ENCODE measurements at regions not wholly inside any gene's neighbourhood (a gene's known extent, or its start where the extent isn't known, plus 50 kb on each side); places are given as distances from the start of the nearest gene placed in this dataset.
"Not testable (repeated sequence)": the region's sequence is repeated elsewhere in the genome, so short reads cannot be mapped to it uniquely, and the experiment has no call there.

DNA sequence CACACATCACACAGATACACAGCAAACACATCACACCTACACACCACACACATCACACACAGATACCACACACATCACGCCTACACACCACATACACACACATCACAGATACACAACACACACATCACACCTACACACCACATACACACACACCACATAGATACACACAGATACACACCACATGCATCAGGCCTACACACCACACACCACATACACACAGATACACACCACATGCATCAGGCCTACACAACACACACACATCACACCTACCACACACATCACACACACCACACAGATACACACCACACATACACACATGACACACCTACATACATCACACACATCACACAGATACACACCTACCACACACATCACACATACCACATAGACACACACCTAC, 158.8 kb downstream of the NDUFA10 start:
- H3K27me3 ChIP-seq: no peaks in the 10 kb centered on the region
- H3K27ac ChIP-seq: no peak overlapping the region
- H3K4me3 ChIP-seq: no peak overlapping the region
- H3K4me1 ChIP-seq: no peaks in the 10 kb centered on the region
- no peak for DNase-seq (ENCODE audit: low spot score in 2 of 2)
- no peaks in the 10 kb centered on the region for H3K36me3 ChIP-seq
- TF ChIP-seq EP300 (IDR thresholded peaks at IDR 0.05): no peak
- no peak for TF ChIP-seq CTCF (IDR thresholded peaks at IDR 0.05)
- TF ChIP-seq POLR2A (IDR thresholded peaks at IDR 0.05): no peak
- WGBS, 2 donors: 94% methylated on average over 1 of the region's 1 CpG
- no peaks in the 10 kb centered on the region for H3K9me3 ChIP-seq

GRCh38 chr2:239865856-239866255, 159.3 kb downstream of the NDUFA10 start:
- DNase-seq (ENCODE audit: low spot score in 2 of 2); H3K36me3 ChIP-seq; H3K4me1 ChIP-seq; H3K27ac ChIP-seq; H3K9me3 ChIP-seq; H3K27me3 ChIP-seq; H3K4me3 ChIP-seq: not testable (repeated sequence)
- WGBS, 2 donors: 93 to 94% methylated on average over 5 of the region's 5 CpGs

GRCh38 chr2:239865059-239865639, 160.0 kb downstream of the NDUFA10 start:
- H3K9me3 ChIP-seq: no peaks in the 10 kb centered on the region
- no peaks in the 10 kb centered on the region for H3K36me3 ChIP-seq
- H3K4me3 ChIP-seq: no peak overlapping the region
- 94% methylated on average over 39 to 42 of the region's 42 CpGs for WGBS, 2 donors
- H3K27ac ChIP-seq: no peak overlapping the region
- no peaks in the 10 kb centered on the region for H3K4me1 ChIP-seq
- DNase-seq (ENCODE audit: low spot score in 2 of 2): no peak
- no peaks in the 10 kb centered on the region for H3K27me3 ChIP-seq
- TF ChIP-seq CTCF (IDR thresholded peaks at IDR 0.05): no peak
- no peak for TF ChIP-seq POLR2A (IDR thresholded peaks at IDR 0.05)
- TF ChIP-seq EP300 (IDR thresholded peaks at IDR 0.05): no peak

DNA sequence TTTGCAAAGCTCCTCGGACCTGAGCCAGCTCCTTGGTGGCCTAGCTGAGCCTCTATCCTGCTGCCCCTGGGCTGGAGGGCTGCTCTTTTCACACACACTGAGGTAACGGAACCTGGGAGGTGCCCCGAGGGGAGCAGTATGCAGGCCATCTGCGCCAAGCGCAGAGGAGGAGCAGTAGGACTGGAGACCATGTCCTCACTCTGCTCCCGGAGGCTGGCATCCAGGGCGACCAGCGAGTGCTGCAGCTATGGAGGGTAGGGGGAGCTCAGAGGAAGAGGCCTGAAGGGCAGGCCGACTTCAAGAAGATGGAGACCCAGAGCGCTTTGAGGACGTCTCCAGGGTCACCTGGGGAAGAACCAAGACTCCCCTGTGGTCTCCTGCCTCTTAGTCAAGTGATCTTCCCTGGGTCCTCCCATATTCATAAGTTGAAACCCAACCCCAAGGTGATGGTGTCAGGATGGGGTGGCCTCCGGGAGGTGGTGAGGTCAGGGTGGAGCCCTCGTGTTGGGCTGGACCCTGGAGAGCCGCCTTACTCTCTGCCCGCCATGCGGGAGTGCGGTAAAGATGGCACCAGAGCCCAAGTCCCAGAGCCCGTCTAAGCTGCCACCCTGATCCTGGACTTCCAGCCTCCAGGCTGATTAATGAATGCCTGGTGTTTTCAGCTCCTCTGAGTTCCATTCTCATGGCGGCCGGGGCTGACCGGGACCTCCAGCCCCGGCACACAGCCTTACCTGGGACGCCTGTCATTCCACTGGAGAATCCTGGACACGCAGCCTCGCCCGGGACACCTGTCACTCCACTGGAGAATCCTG, 160.7 kb downstream of the NDUFA10 start:
- Histone ChIP-seq H3K9me3 (no peaks in the 10 kb centered on the region), H3K36me3 (no peaks in the 10 kb centered on the region), H3K4me3 (no peak overlapping the region), H3K4me1 (no peaks in the 10 kb centered on the region), H3K27ac (no peak overlapping the region), H3K27me3 (no peaks in the 10 kb centered on the region)
- TF ChIP-seq CTCF (IDR thresholded peaks at IDR 0.05) (no peak), POLR2A (IDR thresholded peaks at IDR 0.05) (no peak), EP300 (IDR thresholded peaks at IDR 0.05) (no peak)
- 93% methylated on average over 26 of the region's 26 CpGs for WGBS, 2 donors
- no peak for DNase-seq (ENCODE audit: low spot score in 2 of 2)

GRCh38 chr2:239862613-239863012, 162.5 kb downstream of the NDUFA10 start:
- 71 to 75% methylated on average over 7 of the region's 7 CpGs for WGBS, 2 donors
- no peak for DNase-seq (ENCODE audit: low spot score in 2 of 2)
- Histone ChIP-seq H3K4me1 (no peaks in the 10 kb centered on the region), H3K27ac (no peak overlapping the region), H3K4me3 (no peak overlapping the region), H3K9me3 (no peaks in the 10 kb centered on the region), H3K36me3 (no peaks in the 10 kb centered on the region), H3K27me3 (no peaks in the 10 kb centered on the region)
- TF ChIP-seq CTCF (IDR thresholded peaks at IDR 0.05) (no peak), POLR2A (IDR thresholded peaks at IDR 0.05) (no peak), EP300 (IDR thresholded peaks at IDR 0.05) (no peak)

All from tibial nerve (tissue), 4 donors.